Upper lobe of right lung (tissue), 1 donor: ENCODE measurements at regions not wholly inside any gene's neighbourhood (a gene's known extent, or its start where the extent isn't known, plus 50 kb on each side); places are given as distances from the start of the nearest gene placed in this dataset.

Experiments used
- ATAC-seq: fragments of 200-7000 bp; cut with Tn5 transposase; one replicate; pipeline ENCODE4 v1.9.1; 2020; ENCODE audit warnings: mild to moderate bottlenecking, moderate library complexity
- DNase-seq: peaks from one replicate; pipeline ENCODE4 v3.0.0-alpha.2; 2020
- H3K27ac ChIP-seq: fragments of 200-600 bp; one replicate; pipeline ENCODE4 v1.8.0; 2022
- H3K27me3 ChIP-seq: fragments of 200-600 bp; one replicate; pipeline ENCODE4 v1.8.0; 2022; ENCODE audit warnings: mild to moderate bottlenecking
- H3K36me3 ChIP-seq: fragments of 200-600 bp; one replicate; pipeline ENCODE4 v1.8.0; 2022
- H3K4me1 ChIP-seq: fragments of 200-600 bp; one replicate; pipeline ENCODE4 v1.8.0; 2022
- H3K4me3 ChIP-seq: fragments of 200-600 bp; one replicate; pipeline ENCODE4 v1.8.0; 2022; ENCODE audit warnings: mild to moderate bottlenecking
- H3K9me3 ChIP-seq: fragments of 200-600 bp; one replicate; pipeline ENCODE4 v1.8.0; 2022
- CTCF ChIP-seq: fragments of 200-600 bp; IDR thresholded peaks from one replicate; pipeline ENCODE4 v1.8.0; 2022; ENCODE audit warnings: antibody characterized with exemption
- intact Hi-C: fragments of 100-400 bp; cut with DNase I; formaldehyde crosslinking; loops from one replicate; pipeline ENCODE4 v1.11.0; 2022
- donor health status: DM: no; HTN: yes; CAD: no; lungs with severe emphysema.

DNA sequence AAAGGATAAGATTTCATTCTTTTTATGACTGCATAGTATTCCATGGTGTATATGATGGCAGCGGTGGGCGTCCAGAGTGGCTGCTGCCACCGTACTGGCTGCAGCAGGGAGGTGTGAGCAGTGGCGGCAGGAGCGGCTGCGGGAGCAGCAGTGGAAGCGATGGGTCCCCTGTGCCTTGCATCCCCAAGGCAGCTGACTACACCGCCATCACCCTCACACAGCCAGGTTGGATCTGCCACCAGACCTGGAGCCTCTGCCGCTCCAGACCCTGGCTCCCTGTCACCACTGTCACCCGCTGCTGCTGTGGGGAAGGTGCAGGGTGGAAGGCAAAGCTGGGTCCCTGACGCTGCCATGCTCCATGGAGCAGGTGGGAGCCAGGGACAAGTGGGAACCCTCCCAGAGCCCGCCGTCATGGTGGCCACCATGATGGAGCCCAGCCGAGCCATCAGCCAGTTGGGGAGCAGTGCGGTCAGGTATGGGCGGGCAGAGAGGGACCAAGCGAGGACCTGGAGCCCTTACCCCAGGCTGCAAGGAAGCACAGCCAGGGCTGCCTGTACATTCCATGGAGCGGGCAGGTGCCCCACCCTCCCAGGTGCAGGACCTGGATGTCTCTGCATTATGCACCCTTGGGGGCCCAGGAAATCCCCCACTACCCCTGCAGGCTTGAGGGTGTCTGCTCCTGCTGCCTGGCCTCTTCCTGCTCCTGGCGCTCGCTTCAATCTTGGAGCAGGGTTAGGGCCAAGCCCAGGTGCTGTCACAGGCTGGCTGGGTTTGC lies 226.1 kb downstream of the OTOR start:
- Histone ChIP-seq H3K4me1 (no peaks in the 10 kb centered on the region), H3K9me3 (no peaks in the 10 kb centered on the region), H3K36me3 (no peaks in the 10 kb centered on the region), H3K27me3 (no peaks in the 10 kb centered on the region), H3K27ac (no peak overlapping the region), H3K4me3 (no peak overlapping the region)
- TF ChIP-seq CTCF = no peak
- no peak for DNase-seq
- intact Hi-C loops = no loop called here
- peak; percentile 45 for ATAC-seq

- intact Hi-C loops = no loop called here
- Histone ChIP-seq H3K36me3 (no peaks in the 10 kb centered on the region), H3K4me1 (no peaks in the 10 kb centered on the region), H3K27me3 (no peaks in the 10 kb centered on the region), H3K9me3 (no peaks in the 10 kb centered on the region), H3K27ac (no peak overlapping the region), H3K4me3 (no peak overlapping the region)
- ATAC-seq = no peak
- DNase-seq = no peak
- TF ChIP-seq CTCF = no peak
Measured at GRCh38 chr20:16974855-16975162, 226.7 kb downstream of the OTOR start.

GRCh38 chr20:16975682-16976081 lies 227.5 kb downstream of the OTOR start:
- H3K27me3 ChIP-seq = no peaks in the 10 kb centered on the region
- no peak overlapping the region for H3K27ac ChIP-seq
- H3K4me3 ChIP-seq = no peak overlapping the region
- TF ChIP-seq CTCF = no peak
- no peaks in the 10 kb centered on the region for H3K9me3 ChIP-seq
- DNase-seq (no peak), ATAC-seq (peak; percentile 33)
- intact Hi-C loops = no loop called here
- no peaks in the 10 kb centered on the region for H3K36me3 ChIP-seq
- H3K4me1 ChIP-seq = no peaks in the 10 kb centered on the region

- no peak overlapping the region for H3K27ac ChIP-seq
- no peaks in the 10 kb centered on the region for H3K27me3 ChIP-seq
- DNase-seq (no peak), ATAC-seq (no peak)
- no peaks in the 10 kb centered on the region for H3K9me3 ChIP-seq
- no peaks in the 10 kb centered on the region for H3K36me3 ChIP-seq
- no peak overlapping the region for H3K4me3 ChIP-seq
- H3K4me1 ChIP-seq = no peaks in the 10 kb centered on the region
- intact Hi-C loops = no loop called here
- TF ChIP-seq CTCF = no peak
Measured at GRCh38 chr20:16978497-16978896, 230.3 kb downstream of the OTOR start.

- H3K4me1 ChIP-seq = peaks cover 3% of the 10 kb centered on the region
- no peak for DNase-seq
- no peak for TF ChIP-seq CTCF
- H3K27me3 ChIP-seq = no peaks in the 10 kb centered on the region
- intact Hi-C loops = no loop called here
- no peaks in the 10 kb centered on the region for H3K9me3 ChIP-seq
- no peaks in the 10 kb centered on the region for H3K36me3 ChIP-seq
- ATAC-seq = no peak
- no peak overlapping the region for H3K27ac ChIP-seq
- H3K4me3 ChIP-seq = no peak overlapping the region
Measured at GRCh38 chr20:16982091-16982726, 234.1 kb downstream of the OTOR start.
